WTC11 (cell line): ENCODE measurements at regions not wholly inside any gene's neighbourhood (a gene's known extent, or its start where the extent isn't known, plus 50 kb on each side); places are given as distances from the start of the nearest gene placed in this dataset.

Experiments
- ATAC-seq: fragments of 200-7000 bp; cut with Tn5 transposase; 2 replicates; pipeline ENCODE4 v1.10.0; 2021; ENCODE audit warnings: mild to moderate bottlenecking, moderate library complexity
- CTCF ChIA-PET: fragments of 300-600 bp; sonication (Branson Sonifier 250); formaldehyde crosslinking; loops from one replicate; lab custom pipeline; 2021; ENCODE audit warnings: antibody characterized with exemption; lab: Charles Lee
- POLR2A ChIA-PET: fragments of 350-600 bp; sonication (Branson Sonifier 250); formaldehyde crosslinking; loops from one replicate; lab custom pipeline; 2021; ENCODE audit warnings: antibody characterized with exemption; lab: Charles Lee
- DNase-seq: peaks from one replicate; pipeline ENCODE4 v3.0.0; 2021; ENCODE audit warnings: low spot score
- H3K27ac Mint-ChIP-seq: 2 replicates; pipeline ENCODE4 v1.8.0; 2021; ENCODE audit warnings: mixed read lengths
- H3K27me3 Mint-ChIP-seq: 2 replicates; pipeline ENCODE4 v1.8.0; 2021; ENCODE audit warnings: low read depth, mild to moderate bottlenecking, moderate library complexity, mixed read lengths
- H3K36me3 Mint-ChIP-seq: 2 replicates; pipeline ENCODE4 v1.8.0; 2021; ENCODE audit warnings: mixed read lengths
- H3K4me1 Mint-ChIP-seq: 2 replicates; pipeline ENCODE4 v1.8.0; 2022; ENCODE audit warnings: mixed read lengths
- H3K4me3 Mint-ChIP-seq: 2 replicates; pipeline ENCODE4 v1.8.0; 2021; ENCODE audit warnings: mild to moderate bottlenecking, moderate library complexity, mixed read lengths
- H3K9me3 Mint-ChIP-seq: 2 replicates; pipeline ENCODE4 v1.8.0; 2021; ENCODE audit warnings: mixed read lengths
- CBFB ChIP-seq: sonication (generic); formaldehyde crosslinking; IDR thresholded peaks from 2 replicates; pipeline ENCODE4 v1.8.1; 2022; ENCODE audit warnings: mild to moderate bottlenecking, low read depth, missing genetic modification reagents
- CTCF ChIP-seq: fragments of 200-600 bp; IDR thresholded peaks from 2 replicates; pipeline ENCODE4 v1.8.0; 2022; ENCODE audit warnings: antibody characterized with exemption
- EMX1 ChIP-seq: fragments of 250-450 bp; sonication (Bioruptor Pico); IDR thresholded peaks from 2 replicates; pipeline ENCODE4 v1.8.0; 2021; ENCODE audit warnings: mild to moderate bottlenecking
- ERG ChIP-seq: fragments of 250-450 bp; sonication (Bioruptor Pico); IDR thresholded peaks from 2 replicates; pipeline ENCODE4 v1.8.0; 2021; ENCODE audit warnings: mild to moderate bottlenecking
- ESRRA ChIP-seq: sonication (generic); formaldehyde crosslinking; IDR thresholded peaks from 2 replicates; pipeline ENCODE4 v1.8.1; 2022; ENCODE audit warnings: mild to moderate bottlenecking, missing genetic modification reagents, borderline replicate concordance
- FOXK1 ChIP-seq: sonication (generic); formaldehyde crosslinking; IDR thresholded peaks from 2 replicates; pipeline ENCODE4 v1.8.0; 2022; ENCODE audit warnings: mild to moderate bottlenecking, moderate library complexity, missing genetic modification reagents
- GABPB1 ChIP-seq: sonication (generic); formaldehyde crosslinking; IDR thresholded peaks from 2 replicates; pipeline ENCODE4 v1.8.1; 2023; ENCODE audit warnings: mild to moderate bottlenecking, missing genetic modification reagents
- JUN ChIP-seq: sonication (generic); formaldehyde crosslinking; IDR thresholded peaks from 2 replicates; pipeline ENCODE4 v1.8.0; 2023; ENCODE audit warnings: mild to moderate bottlenecking, missing genetic modification reagents
- KAT7 ChIP-seq: sonication (generic); formaldehyde crosslinking; IDR thresholded peaks from 2 replicates; pipeline ENCODE4 v1.8.1; 2023; ENCODE audit warnings: missing genetic modification reagents, mild to moderate bottlenecking, borderline replicate concordance
- OVOL2 ChIP-seq: fragments of 250-450 bp; sonication (Bioruptor Pico); IDR thresholded peaks from 2 replicates; pipeline ENCODE4 v1.9.0; 2021; ENCODE audit warnings: mild to moderate bottlenecking, borderline replicate concordance
- RELA ChIP-seq: sonication (generic); formaldehyde crosslinking; IDR thresholded peaks from 2 replicates; pipeline ENCODE4 v1.8.1; 2022; ENCODE audit warnings: missing genetic modification reagents, mild to moderate bottlenecking, borderline replicate concordance
- SMAD4 ChIP-seq: sonication (generic); formaldehyde crosslinking; IDR thresholded peaks from 2 replicates; pipeline ENCODE4 v1.8.0; 2022; ENCODE audit warnings: mild to moderate bottlenecking, missing genetic modification reagents
- SP1 ChIP-seq: sonication (generic); formaldehyde crosslinking; conservative IDR thresholded peaks from 2 replicates; pipeline ENCODE4 v1.8.1; 2022; ENCODE audit warnings: missing genetic modification reagents
- TCF7 ChIP-seq: sonication (generic); formaldehyde crosslinking; IDR thresholded peaks from 2 replicates; pipeline ENCODE4 v1.8.0; 2022; ENCODE audit warnings: mild to moderate bottlenecking, low read depth, missing genetic modification reagents, moderate library complexity
- TEAD4 ChIP-seq: sonication (generic); formaldehyde crosslinking; IDR thresholded peaks from 2 replicates; pipeline ENCODE4 v1.8.0; 2022; ENCODE audit warnings: mild to moderate bottlenecking, missing genetic modification reagents
- ZNF219 ChIP-seq: sonication (generic); formaldehyde crosslinking; IDR thresholded peaks from 2 replicates; pipeline ENCODE4 v1.8.0; 2023; ENCODE audit warnings: missing genetic modification reagents, mild to moderate bottlenecking, borderline replicate concordance
- ZNF232 ChIP-seq: sonication (generic); formaldehyde crosslinking; IDR thresholded peaks from 2 replicates; pipeline ENCODE4 v1.8.0; 2022; ENCODE audit warnings: mild to moderate bottlenecking, missing genetic modification reagents
- ZNF281 ChIP-seq: sonication (generic); formaldehyde crosslinking; IDR thresholded peaks from 2 replicates; pipeline ENCODE4 v1.8.0; 2023; ENCODE audit warnings: mild to moderate bottlenecking, missing genetic modification reagents
- TF ChIP-seq, protein P1 (sequence below): sonication (generic); formaldehyde crosslinking; conservative IDR thresholded peaks from 2 replicates; pipeline ENCODE4 v1.8.1; 2022; ENCODE audit warnings: mild to moderate bottlenecking, missing genetic modification reagents
- TF ChIP-seq, protein P2 (sequence below): sonication (generic); formaldehyde crosslinking; IDR thresholded peaks from 2 replicates; pipeline ENCODE4 v1.8.0; 2022; ENCODE audit warnings: missing genetic modification reagents

- TF ChIP-seq JUN (CRISPR knock-in tag): no peak
- no peak for TF ChIP-seq FOXK1 (CRISPR knock-in tag)
- TF ChIP-seq EMX1: no peak
- TF ChIP-seq, protein P1, sequence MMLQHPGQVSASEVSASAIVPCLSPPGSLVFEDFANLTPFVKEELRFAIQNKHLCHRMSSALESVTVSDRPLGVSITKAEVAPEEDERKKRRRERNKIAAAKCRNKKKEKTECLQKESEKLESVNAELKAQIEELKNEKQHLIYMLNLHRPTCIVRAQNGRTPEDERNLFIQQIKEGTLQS (CRISPR knock-in tag): no peak
- 0 out of 2 replicates have a peak, but pooled peaks have one; percentile 12 for TF ChIP-seq SP1 (CRISPR knock-in tag)
- ChIA-PET POLR2A (no interaction called here), CTCF (no interaction called here)
- H3K36me3 Mint-ChIP-seq: no peaks in the 10 kb centered on the region; the same call in 1 of the 2 replicates
- H3K9me3 Mint-ChIP-seq: peaks cover 4% of the 10 kb centered on the region; the same call in 1 of the 2 replicates
- DNase-seq (no peak), ATAC-seq (peak; percentile 95)
- H3K27ac Mint-ChIP-seq: no peak overlapping the region
- peaks cover 25% of the 10 kb centered on the region for H3K4me1 Mint-ChIP-seq
- H3K4me3 Mint-ChIP-seq: no peak overlapping the region
- H3K27me3 Mint-ChIP-seq: no peaks in the 10 kb centered on the region
Measured at GRCh38 chr3:144645300-144645699, 673.7 kb downstream of the DIPK2A start.

DNA sequence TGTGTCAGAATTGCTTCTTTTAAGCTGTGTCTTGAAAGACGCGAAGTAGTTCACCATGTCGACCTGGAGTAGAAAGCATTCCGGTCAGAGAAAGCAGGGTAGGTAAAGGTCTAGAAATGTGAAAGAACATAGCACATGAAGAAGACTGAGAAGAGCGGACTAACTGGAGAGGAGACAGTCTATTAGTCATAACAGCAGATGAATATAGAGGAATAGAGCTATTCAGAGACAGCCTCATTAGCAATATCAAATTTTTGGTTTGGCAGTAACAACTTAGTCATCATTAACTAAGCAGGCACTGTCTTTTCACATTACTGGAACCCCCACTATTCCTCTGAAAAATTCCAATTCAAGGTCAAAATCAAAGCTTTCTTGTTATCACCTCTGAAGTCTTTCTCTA lies 678.8 kb downstream of the DIPK2A start:
- TF ChIP-seq CTCF (no peak), SP1 (CRISPR knock-in tag) (no peak), ESRRA (CRISPR knock-in tag) (no peak), TEAD4 (CRISPR knock-in tag) (no peak), ZNF232 (no peak), ZNF219 (CRISPR knock-in tag) (no peak), ERG (CRISPR knock-in tag) (no peak), GABPB1 (CRISPR knock-in tag) (no peak), ZNF281 (CRISPR knock-in tag) (no peak), KAT7 (CRISPR knock-in tag) (no peak), RELA (CRISPR knock-in tag) (no peak), SMAD4 (CRISPR knock-in tag) (no peak), OVOL2 (CRISPR knock-in tag) (no peak), TCF7 (no peak), CBFB (CRISPR knock-in tag) (no peak)
- TF ChIP-seq, protein P2, sequence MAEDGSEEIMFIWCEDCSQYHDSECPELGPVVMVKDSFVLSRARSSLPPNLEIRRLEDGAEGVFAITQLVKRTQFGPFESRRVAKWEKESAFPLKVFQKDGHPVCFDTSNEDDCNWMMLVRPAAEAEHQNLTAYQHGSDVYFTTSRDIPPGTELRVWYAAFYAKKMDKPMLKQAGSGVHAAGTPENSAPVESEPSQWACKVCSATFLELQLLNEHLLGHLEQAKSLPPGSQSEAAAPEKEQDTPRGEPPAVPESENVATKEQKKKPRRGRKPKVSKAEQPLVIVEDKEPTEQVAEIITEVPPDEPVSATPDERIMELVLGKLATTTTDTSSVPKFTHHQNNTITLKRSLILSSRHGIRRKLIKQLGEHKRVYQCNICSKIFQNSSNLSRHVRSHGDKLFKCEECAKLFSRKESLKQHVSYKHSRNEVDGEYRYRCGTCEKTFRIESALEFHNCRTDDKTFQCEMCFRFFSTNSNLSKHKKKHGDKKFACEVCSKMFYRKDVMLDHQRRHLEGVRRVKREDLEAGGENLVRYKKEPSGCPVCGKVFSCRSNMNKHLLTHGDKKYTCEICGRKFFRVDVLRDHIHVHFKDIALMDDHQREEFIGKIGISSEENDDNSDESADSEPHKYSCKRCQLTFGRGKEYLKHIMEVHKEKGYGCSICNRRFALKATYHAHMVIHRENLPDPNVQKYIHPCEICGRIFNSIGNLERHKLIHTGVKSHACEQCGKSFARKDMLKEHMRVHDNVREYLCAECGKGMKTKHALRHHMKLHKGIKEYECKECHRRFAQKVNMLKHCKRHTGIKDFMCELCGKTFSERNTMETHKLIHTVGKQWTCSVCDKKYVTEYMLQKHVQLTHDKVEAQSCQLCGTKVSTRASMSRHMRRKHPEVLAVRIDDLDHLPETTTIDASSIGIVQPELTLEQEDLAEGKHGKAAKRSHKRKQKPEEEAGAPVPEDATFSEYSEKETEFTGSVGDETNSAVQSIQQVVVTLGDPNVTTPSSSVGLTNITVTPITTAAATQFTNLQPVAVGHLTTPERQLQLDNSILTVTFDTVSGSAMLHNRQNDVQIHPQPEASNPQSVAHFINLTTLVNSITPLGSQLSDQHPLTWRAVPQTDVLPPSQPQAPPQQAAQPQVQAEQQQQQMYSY (CRISPR knock-in tag): no peak
- ATAC-seq (no peak), DNase-seq (no peak)
- CTCF ChIA-PET: no interaction called here
- Mint-ChIP-seq H3K27ac (no peak overlapping the region), H3K36me3 (no peaks in the 10 kb centered on the region), H3K4me1 (peaks cover 8% of the 10 kb centered on the region), H3K9me3 (no peaks in the 10 kb centered on the region), H3K27me3 (no peaks in the 10 kb centered on the region), H3K4me3 (no peak overlapping the region)
- POLR2A ChIA-PET: no interaction called here
